HG02678 (cell line): ENCODE measurements at regions not wholly inside any gene's neighbourhood (a gene's known extent, or its start where the extent isn't known, plus 50 kb on each side); places are given as distances from the start of the nearest gene placed in this dataset.

ENCODE experiments used
- ATAC-seq: cut with Tn5 transposase; IDR thresholded peaks from one replicate; pipeline ENCODE4 v1.9.1; 2021; ENCODE audit warnings: mild to moderate bottlenecking, moderate library complexity; ENCODE audit not compliant: unreplicated experiment

DNA sequence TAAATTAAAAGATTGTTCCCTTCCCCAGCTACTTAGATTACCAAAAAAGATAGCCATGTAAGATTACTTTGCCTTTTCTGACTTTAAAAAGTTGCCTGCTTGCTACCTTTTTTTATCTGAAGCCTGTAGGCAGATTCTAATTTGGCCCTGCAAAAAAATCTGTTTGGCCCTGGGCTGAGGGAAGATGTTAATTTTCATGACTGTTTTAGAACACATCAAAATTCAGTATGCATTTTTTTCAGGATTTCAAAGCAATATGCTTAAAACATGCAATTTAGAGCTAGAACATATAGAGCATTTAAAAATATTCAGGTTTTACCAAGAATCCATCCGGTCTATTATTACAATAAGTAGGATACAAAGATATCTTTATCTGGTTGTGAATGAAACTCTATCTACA lies 563.6 kb downstream of the NR2F1-AS1 start:
- no peak for ATAC-seq

- ATAC-seq: no peak
Measured at GRCh38 chr5:93010616-93011015, 570.4 kb downstream of the NR2F1-AS1 start.

DNA sequence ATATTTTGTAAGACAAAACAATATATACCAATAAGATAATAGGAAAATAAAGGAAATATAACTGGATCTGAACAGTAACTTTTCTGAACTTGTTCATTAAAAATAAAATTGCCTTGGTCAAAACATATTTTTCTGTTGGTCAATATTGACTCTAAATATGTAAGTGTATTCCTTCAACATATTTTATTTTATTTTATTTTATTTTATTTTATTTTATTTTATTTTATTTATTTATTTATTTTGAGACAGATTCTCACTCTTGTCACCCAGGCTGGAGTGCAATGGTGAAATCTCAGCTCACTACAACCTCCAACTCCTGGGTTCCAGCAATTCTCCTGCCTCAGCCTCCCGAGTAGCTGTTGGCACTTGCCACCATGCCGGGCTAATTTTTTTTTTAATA lies 571.0 kb downstream of the NR2F1-AS1 start:
- no peak for ATAC-seq

DNA sequence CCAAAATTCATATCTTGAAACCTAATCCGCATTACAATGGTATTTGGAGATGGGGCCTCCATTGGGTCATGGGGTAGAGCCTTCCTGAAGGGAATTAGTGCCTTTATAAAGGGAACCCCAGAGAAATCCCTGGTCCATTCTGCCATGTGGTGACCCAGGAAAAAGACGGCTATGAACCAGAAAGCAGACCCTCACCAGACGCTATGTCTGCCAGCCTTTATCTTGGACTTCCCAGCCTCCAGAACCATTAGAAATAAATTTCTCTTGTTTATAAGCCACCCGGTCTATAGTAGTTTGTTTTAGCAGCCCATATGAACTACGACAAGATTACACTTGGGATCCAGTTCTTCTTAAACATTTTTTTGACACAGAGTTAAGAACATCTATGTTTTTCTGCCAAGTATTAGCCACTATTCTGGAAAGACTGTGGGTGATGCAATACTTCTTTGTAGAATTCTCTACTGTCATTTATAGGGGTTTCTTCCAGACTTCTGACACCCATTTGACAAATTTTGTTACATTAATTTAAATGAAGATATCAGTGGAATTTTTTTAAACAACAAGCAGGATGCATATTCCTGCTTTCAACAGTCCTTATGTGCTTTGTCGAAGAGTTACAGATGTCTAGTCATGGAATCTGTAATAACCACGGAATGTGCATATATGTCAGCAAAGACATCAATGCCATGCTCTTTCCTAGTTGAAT lies 572.4 kb downstream of the NR2F1-AS1 start:
- ATAC-seq: no peak

DNA sequence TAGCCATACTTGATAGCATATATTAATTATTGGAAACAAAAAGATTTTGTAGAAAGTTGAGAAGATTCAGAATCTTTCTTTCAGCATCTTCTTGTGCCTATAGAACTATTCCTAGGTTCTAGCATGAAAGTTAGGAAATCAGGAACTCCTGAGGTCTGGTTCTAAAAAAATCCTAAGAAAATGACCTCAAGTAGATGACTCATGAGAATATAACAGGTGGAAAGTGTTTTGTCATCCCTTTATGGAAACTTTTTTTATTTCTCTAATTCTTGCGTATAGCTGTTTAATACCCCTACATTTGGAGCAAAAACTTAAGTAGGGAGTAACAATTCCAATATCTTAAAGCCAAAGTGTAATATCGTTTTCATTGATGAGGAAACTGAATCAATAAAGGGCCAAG lies 574.1 kb downstream of the NR2F1-AS1 start:
- no peak for ATAC-seq

- ATAC-seq: no peak
Measured at GRCh38 chr5:92998456-92998855, 582.6 kb downstream of the NR2F1-AS1 start.

GRCh38 chr5:92994392-92994791 lies 586.6 kb downstream of the NR2F1-AS1 start:
- ATAC-seq: no peak

DNA sequence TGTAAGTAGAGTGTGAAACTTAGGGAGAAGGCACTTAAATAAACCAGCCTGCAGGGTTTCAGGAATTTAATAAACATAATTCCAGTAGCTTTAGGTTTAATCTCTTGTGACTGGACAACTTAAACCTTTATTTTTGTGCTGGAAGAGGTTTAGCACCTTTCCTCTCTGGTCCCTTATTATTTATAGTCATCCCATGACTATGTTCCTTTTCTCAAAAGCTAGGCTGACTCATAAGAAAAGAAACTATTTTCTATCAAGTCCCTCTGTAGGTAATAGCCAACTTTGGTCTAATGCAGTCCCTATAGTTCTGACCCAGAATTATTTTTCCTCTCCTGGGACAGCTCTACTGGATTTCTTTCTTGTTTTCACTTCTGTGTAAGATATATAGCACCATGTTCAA lies 588.9 kb downstream of the NR2F1-AS1 start:
- ATAC-seq: no peak

- ATAC-seq: no peak
Measured at GRCh38 chr5:92991581-92992067, 589.4 kb downstream of the NR2F1-AS1 start.

GRCh38 chr5:92990771-92991170 lies 590.2 kb downstream of the NR2F1-AS1 start:
- no peak for ATAC-seq

DNA sequence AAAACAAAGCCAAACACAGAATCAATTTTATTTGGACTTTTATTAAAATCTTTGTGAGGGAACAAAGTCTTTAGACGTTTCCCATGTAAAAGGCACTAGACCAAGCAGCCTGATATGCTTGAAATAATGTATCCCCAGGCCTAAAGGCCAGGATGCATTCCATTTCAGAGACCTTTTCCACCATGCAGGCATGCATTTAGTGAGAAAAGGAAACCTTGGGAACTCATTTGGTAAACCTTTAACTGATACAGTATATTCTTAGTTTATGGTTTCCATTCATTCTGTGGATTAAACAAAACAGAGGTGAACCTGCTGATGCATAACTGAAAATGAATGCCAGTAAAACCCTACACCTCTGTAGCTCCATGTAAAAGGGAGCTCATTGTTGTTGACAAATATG lies 600.0 kb downstream of the NR2F1-AS1 start:
- no peak for ATAC-seq

- ATAC-seq: no peak
Measured at GRCh38 chr5:92980491-92980890, 600.5 kb downstream of the NR2F1-AS1 start.

GRCh38 chr5:92979716-92980115 lies 601.3 kb downstream of the NR2F1-AS1 start:
- no peak for ATAC-seq

GRCh38 chr5:92977846-92978540 lies 603.0 kb downstream of the NR2F1-AS1 start:
- no peak for ATAC-seq

DNA sequence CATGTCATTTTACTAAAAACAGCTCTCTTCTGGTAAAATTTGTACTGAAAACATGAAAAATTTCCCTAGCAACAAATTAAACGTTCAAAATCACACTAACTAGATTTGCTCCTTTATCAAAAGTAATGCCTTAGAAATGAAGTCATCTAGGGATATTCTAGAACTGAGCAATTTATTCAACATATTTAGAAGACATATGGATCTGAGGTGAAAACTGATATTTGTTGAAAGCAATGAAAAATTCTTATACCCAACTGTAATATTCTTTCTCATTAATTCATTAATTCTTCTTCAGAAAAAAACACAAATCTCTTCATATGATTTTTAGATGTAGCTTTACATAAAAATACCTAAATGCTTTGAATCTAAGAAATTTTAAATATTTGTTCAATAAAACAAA lies 604.9 kb downstream of the NR2F1-AS1 start:
- no peak for ATAC-seq

GRCh38 chr5:92969781-92970237 lies 611.2 kb downstream of the NR2F1-AS1 start:
- ATAC-seq: no peak

GRCh38 chr5:92969191-92969780 lies 611.7 kb downstream of the NR2F1-AS1 start:
- no peak for ATAC-seq

DNA sequence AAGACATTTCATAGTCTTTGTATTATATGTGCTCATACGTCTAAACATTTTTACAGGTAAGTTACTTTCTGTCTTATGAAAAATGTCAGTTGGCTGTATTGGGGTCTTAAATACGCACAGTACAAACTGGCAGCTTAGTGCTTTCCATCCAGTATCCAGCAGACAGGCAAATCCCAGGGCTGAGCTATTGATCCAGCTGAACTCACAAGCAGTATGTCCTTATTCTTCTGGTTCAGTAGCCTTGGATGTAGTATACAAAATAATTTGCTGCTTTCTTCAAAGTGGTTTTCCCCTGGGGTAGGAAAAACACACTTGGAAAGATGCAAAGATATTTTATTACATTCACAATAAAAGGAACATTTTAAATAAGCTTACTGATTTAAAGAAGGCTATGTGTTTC lies 617.2 kb downstream of the NR2F1-AS1 start:
- no peak for ATAC-seq

DNA sequence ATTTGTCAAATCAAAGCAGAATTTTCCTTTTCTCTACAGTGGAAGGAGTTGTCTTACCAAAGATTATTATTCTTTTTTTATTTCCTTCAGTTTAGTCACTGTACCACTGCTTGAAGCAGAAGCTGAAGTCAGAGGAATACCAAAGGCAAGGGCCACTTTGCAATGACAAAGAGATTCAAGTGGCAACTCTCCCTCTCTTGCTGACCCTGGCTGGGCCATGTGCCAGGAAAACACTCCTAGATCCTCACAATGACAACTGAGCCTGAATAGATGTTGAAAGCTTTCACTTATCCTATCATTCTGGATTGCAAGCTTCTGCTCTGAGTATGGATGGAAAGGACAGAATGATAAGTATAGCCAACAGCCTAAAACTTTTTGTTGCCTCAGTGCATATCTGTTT lies 618.3 kb downstream of the NR2F1-AS1 start:
- ATAC-seq: no peak

GRCh38 chr5:92956886-92957285 lies 624.1 kb downstream of the NR2F1-AS1 start:
- ATAC-seq: no peak

GRCh38 chr5:92952243-92952642 lies 628.8 kb downstream of the NR2F1-AS1 start:
- no peak for ATAC-seq

- ATAC-seq: no peak
Measured at GRCh38 chr5:92951746-92952145, 629.3 kb downstream of the NR2F1-AS1 start.
